ENCODE measurements at regions not wholly inside any gene's neighbourhood (a gene's known extent, or its start where the extent isn't known, plus 50 kb on each side); places are given as distances from the start of the nearest gene placed in this dataset.

DNA sequence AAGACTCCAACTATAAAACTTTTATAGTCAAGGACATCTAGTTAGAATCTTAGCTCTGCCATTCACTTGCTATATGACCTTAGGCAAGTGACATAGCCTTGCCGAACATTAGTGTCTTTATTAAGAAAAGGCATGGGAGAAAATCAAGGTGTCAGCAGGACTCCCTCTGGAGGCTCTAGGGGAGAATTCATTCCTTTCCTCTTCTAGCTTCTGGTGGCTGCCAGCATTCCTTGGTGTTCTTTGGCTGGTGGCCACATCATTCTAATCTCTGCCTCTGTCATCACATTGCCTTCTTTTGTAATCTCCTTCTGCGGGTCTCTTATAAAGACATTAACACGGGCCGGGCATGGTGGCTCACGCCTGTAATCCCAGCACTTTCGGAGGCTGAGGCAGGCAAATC, 99.8 kb downstream of the PPP1R2C start:
- no peak for ATAC-seq (ENCODE audit: insufficient read depth, low FRiP score)
- Histone ChIP-seq H3K4me1 (ENCODE audit: control insufficient read depth in 5 of 5, insufficient read depth in 5 of 5, low read length in 5 of 5) (peaks cover 0 to 3% (median 0%) of the 10 kb centered on the region in 5 donors), H3K9me3 (ENCODE audit: control insufficient read depth in 4 of 4, insufficient read depth in 3 of 4, low read length in 3 of 4) (no peaks in the 10 kb centered on the region), H3K27ac (ENCODE audit: low read depth in 1 of 2, low read length in 1 of 2) (no peak overlapping the region), H3K36me3 (ENCODE audit: control insufficient read depth in 4 of 4, insufficient read depth in 4 of 4, low read length in 4 of 4) (no peaks in the 10 kb centered on the region), H3K4me3 (no peak overlapping the region), H3K9ac (ENCODE audit: insufficient read depth in 1 of 2, low read length in 2 of 2) (no peak overlapping the region), H3K27me3 (ENCODE audit: control insufficient read depth in 3 of 3, insufficient read depth in 3 of 3, low read length in 2 of 3) (peaks cover 0 to 15% (median 3%) of the 10 kb centered on the region in 3 donors)
- no peak for TF ChIP-seq CTCF (IDR thresholded peaks at IDR 0.05; ENCODE audit: control extremely low read depth, extremely low read depth)
- WGBS, 2 donors, result 79 to 88% methylated on average over 6 of the region's 6 CpGs
- no peak for DNase-seq

- Histone ChIP-seq H3K27ac (ENCODE audit: low read depth in 1 of 2, low read length in 1 of 2) (no peak overlapping the region), H3K4me3 (no peak overlapping the region), H3K9me3 (ENCODE audit: control insufficient read depth in 4 of 4, insufficient read depth in 3 of 4, low read length in 3 of 4) (peaks cover 0 to 6% (median 0%) of the 10 kb centered on the region in 4 donors), H3K27me3 (ENCODE audit: control insufficient read depth in 3 of 3, insufficient read depth in 3 of 3, low read length in 2 of 3) (peaks cover 0 to 4% (median 3%) of the 10 kb centered on the region in 3 donors), H3K4me1 (ENCODE audit: control insufficient read depth in 5 of 5, insufficient read depth in 5 of 5, low read length in 5 of 5) (peaks cover 0 to 3% (median 0%) of the 10 kb centered on the region in 5 donors), H3K9ac (ENCODE audit: insufficient read depth in 1 of 2, low read length in 2 of 2) (no peak overlapping the region), H3K36me3 (ENCODE audit: control insufficient read depth in 4 of 4, insufficient read depth in 4 of 4, low read length in 4 of 4) (no peaks in the 10 kb centered on the region)
- peak; percentile 24 to 86 (median 78) for DNase-seq
- ATAC-seq (ENCODE audit: insufficient read depth, low FRiP score), result no peak
- no peak for TF ChIP-seq CTCF (IDR thresholded peaks at IDR 0.05; ENCODE audit: control extremely low read depth, extremely low read depth)
These were observed 104.6 kb downstream of the PPP1R2C start for GRCh38 chrX:42673301-42673810.

- H3K27ac ChIP-seq (ENCODE audit: low read depth in 1 of 2, low read length in 1 of 2), result no peak overlapping the region
- H3K36me3 ChIP-seq (ENCODE audit: control insufficient read depth in 4 of 4, insufficient read depth in 4 of 4, low read length in 4 of 4), result no peaks in the 10 kb centered on the region
- no peak for TF ChIP-seq CTCF (IDR thresholded peaks at IDR 0.05; ENCODE audit: control extremely low read depth, extremely low read depth)
- ATAC-seq (ENCODE audit: insufficient read depth, low FRiP score), result no peak
- peaks cover 0 to 5% (median 0%) of the 10 kb centered on the region in 3 donors for H3K27me3 ChIP-seq (ENCODE audit: control insufficient read depth in 3 of 3, insufficient read depth in 3 of 3, low read length in 2 of 3)
- no peak for DNase-seq
- peaks cover 0 to 3% (median 0%) of the 10 kb centered on the region in 4 donors for H3K9me3 ChIP-seq (ENCODE audit: control insufficient read depth in 4 of 4, insufficient read depth in 3 of 4, low read length in 3 of 4)
- no peak overlapping the region for H3K4me3 ChIP-seq
- H3K4me1 ChIP-seq (ENCODE audit: control insufficient read depth in 5 of 5, insufficient read depth in 5 of 5, low read length in 5 of 5), result no peaks in the 10 kb centered on the region
- 61 to 82% methylated on average over 3 of the region's 3 CpGs for WGBS, 2 donors
- no peak overlapping the region for H3K9ac ChIP-seq (ENCODE audit: insufficient read depth in 1 of 2, low read length in 2 of 2)
These were observed 113.3 kb downstream of the PPP1R2C start for GRCh38 chrX:42664680-42665079.

DNA sequence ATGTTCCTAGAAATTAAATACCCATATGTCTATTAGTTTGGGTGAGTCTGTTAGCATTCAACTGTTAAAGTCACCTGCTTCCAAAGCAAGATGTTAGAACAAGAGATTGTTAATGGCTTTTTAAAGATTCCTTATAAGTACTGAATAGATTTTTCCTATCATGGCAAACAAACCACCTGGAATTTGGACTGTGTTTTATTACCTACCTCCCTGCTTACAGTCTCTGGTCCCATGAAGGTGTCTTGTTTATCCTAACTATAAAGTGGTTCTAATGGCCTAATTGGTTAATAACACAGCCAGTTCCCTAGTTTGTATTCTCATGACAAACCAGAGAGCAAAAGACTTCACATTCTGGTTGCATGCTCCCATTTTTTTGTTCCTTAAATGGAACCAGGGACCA, 149.5 kb downstream of the PPP1R2C start:
- no peaks in the 10 kb centered on the region for H3K36me3 ChIP-seq (ENCODE audit: control insufficient read depth in 4 of 4, insufficient read depth in 4 of 4, low read length in 4 of 4)
- H3K4me1 ChIP-seq (ENCODE audit: control insufficient read depth in 5 of 5, insufficient read depth in 5 of 5, low read length in 5 of 5), result no peaks in the 10 kb centered on the region
- no peak overlapping the region for H3K4me3 ChIP-seq
- no peaks in the 10 kb centered on the region for H3K9me3 ChIP-seq (ENCODE audit: control insufficient read depth in 4 of 4, insufficient read depth in 3 of 4, low read length in 3 of 4)
- no peak for ATAC-seq (ENCODE audit: insufficient read depth, low FRiP score)
- no peak overlapping the region for H3K9ac ChIP-seq (ENCODE audit: insufficient read depth in 1 of 2, low read length in 2 of 2)
- peaks cover 0 to 16% (median 6%) of the 10 kb centered on the region in 3 donors for H3K27me3 ChIP-seq (ENCODE audit: control insufficient read depth in 3 of 3, insufficient read depth in 3 of 3, low read length in 2 of 3)
- H3K27ac ChIP-seq (ENCODE audit: low read depth in 1 of 2, low read length in 1 of 2), result no peak overlapping the region
- no peak for DNase-seq
- no peak for TF ChIP-seq CTCF (IDR thresholded peaks at IDR 0.05; ENCODE audit: control extremely low read depth, extremely low read depth)

All from lung (tissue), 11 donors.